ENCODE measurements at regions not wholly inside any gene's neighbourhood (a gene's known extent, or its start where the extent isn't known, plus 50 kb on each side); places are given as distances from the start of the nearest gene placed in this dataset.

DNA sequence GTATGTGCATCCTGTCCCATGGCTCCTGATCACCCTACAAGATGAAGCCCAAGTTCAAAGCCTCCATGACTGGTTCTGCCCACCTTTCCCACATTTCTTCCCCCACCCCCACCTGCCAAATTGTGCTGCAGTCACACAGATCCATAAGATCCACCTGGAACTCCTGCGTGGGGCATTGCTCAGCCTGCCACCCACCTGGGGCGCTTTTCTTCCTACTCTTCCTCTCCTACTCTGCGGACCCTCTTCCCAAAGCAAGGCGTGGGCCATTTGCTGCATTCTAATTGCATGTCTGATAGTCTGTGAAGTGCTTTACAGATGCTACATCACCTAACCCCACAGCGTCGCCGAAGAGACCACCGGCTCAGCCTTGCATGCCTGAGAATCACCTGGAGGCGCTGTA, 402.4 kb upstream of the ID2 start:
- H3K4me3 ChIP-seq (replicated peaks in 1 of 2; ENCODE audit: low read depth in 2 of 2, low read length in 2 of 2) = no peak overlapping the region
- no peak for DNase-seq (ENCODE audit: low read depth in 2 of 2)
- TF ChIP-seq, protein P1, sequence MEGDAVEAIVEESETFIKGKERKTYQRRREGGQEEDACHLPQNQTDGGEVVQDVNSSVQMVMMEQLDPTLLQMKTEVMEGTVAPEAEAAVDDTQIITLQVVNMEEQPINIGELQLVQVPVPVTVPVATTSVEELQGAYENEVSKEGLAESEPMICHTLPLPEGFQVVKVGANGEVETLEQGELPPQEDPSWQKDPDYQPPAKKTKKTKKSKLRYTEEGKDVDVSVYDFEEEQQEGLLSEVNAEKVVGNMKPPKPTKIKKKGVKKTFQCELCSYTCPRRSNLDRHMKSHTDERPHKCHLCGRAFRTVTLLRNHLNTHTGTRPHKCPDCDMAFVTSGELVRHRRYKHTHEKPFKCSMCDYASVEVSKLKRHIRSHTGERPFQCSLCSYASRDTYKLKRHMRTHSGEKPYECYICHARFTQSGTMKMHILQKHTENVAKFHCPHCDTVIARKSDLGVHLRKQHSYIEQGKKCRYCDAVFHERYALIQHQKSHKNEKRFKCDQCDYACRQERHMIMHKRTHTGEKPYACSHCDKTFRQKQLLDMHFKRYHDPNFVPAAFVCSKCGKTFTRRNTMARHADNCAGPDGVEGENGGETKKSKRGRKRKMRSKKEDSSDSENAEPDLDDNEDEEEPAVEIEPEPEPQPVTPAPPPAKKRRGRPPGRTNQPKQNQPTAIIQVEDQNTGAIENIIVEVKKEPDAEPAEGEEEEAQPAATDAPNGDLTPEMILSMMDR (IDR thresholded peaks at IDR 0.05; ENCODE audit: low read depth, low read length) = no peak

DNA sequence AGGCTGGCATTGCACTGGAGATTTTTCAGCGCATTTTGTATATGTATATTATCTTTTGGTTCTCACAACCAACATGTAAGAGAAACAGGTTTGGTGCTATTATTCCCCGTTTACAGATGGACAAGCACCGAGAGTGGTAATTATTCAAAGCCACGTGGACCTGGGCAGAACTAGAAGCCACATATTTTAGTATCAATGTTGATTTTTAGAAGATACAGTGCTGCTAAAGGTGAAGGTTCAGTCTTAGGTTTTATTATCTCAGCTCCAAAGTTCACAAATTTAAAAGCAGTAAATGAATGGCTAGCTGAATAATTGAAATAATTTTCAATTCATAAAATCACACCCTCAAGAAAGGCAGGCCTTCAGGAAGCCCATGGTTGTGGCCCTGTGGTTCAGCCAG, 400.6 kb upstream of the ID2 start:
- DNase-seq (ENCODE audit: low read depth in 2 of 2) = no peak
- TF ChIP-seq, protein P1 (IDR thresholded peaks at IDR 0.05; ENCODE audit: low read depth, low read length) = no peak
- no peak overlapping the region for H3K4me3 ChIP-seq (replicated peaks in 1 of 2; ENCODE audit: low read depth in 2 of 2, low read length in 2 of 2)

DNA sequence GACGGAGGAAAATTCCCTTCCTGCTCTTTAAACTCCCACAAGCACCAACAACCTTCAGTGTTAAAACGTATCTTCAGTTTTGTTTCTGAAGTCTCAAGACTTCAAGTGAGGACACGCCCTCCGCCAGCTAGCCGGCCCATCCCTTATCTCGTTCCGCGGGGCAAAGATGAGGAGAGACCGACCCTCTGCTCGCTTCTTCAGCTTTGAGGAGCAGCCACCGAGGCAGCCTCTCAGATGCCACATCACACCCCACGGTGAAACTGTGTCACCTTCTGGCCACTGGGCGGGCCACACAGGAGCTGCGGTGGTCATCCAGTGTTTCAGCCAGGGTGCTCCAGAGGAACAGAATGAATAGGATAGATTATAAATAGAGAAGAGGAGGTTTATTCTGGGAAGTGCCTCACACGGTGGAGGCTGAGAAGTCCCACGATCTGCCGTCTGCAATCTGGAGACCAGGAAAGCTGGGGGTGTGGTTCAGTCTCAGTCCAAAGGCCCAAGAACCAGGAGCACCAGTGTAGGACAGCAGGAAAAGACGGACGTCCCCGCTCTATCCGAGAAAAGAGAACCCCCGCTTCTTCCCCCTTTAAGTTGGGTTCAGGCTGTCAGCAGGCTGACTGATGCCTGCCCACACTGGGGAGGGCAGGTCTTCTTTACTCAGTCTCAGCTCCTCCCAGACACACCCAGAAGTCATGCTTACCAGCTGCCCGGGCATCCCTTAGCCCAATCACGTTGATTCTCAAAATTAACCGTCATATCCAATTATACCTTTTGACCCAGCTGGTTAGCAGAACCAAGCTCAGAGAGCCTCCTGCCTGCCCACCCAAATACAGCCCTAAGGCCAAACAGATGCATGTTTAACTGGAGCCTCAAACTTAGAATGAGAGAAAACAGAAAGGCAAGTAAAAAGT, 399.7 kb upstream of the ID2 start:
- H3K4me3 ChIP-seq (replicated peaks in 1 of 2; ENCODE audit: low read depth in 2 of 2, low read length in 2 of 2) = no peak overlapping the region
- TF ChIP-seq, protein P1 (IDR thresholded peaks at IDR 0.05; ENCODE audit: low read depth, low read length) = no peak
- no peak for DNase-seq (ENCODE audit: low read depth in 2 of 2)

DNA sequence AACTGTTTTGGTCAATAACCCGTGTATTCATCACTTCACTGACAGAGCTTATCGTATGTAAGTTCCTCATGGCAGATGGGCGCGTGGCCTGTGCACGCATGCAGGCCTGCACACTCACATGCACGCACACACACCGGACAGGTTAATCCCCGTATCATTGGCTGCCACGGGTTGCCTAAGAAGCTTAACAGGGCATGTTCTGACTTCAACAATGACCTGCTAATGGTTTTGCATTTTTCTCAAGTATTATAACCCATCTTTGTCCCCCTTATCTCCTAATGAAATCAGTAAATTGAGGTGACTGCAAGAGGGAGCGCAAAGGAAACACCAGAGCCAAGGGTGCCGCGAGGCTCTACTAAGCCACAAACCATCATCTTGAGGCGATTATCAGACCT, 399.0 kb upstream of the ID2 start:
- TF ChIP-seq, protein P1 (IDR thresholded peaks at IDR 0.05; ENCODE audit: low read depth, low read length) = no peak
- no peak overlapping the region for H3K4me3 ChIP-seq (replicated peaks in 1 of 2; ENCODE audit: low read depth in 2 of 2, low read length in 2 of 2)
- DNase-seq (ENCODE audit: low read depth in 2 of 2) = no peak

DNA sequence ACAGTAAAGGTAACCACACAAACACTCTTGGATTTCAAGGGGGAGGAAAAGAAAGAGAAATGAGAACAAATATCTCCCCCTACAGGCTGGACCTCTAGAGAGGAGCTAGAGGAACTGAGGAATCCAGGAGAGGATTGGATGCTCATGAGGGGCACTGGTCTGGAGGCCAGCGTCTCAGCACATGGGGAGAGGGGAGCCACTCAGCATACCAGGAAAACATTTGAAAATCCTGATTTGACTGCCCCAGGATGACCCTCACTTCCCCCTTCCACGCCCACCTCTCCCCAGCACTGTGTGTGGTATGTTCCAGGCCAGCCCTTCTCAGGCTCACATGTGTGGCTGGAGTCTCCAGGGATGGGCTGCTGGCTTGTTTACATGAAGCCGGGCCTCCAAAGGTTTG, 396.8 kb upstream of the ID2 start:
- peak; percentile 10 to 19 for DNase-seq (ENCODE audit: low read depth in 2 of 2)
- TF ChIP-seq, protein P1 (IDR thresholded peaks at IDR 0.05; ENCODE audit: low read depth, low read length) = no peak
- no peak overlapping the region for H3K4me3 ChIP-seq (replicated peaks in 1 of 2; ENCODE audit: low read depth in 2 of 2, low read length in 2 of 2)

DNA sequence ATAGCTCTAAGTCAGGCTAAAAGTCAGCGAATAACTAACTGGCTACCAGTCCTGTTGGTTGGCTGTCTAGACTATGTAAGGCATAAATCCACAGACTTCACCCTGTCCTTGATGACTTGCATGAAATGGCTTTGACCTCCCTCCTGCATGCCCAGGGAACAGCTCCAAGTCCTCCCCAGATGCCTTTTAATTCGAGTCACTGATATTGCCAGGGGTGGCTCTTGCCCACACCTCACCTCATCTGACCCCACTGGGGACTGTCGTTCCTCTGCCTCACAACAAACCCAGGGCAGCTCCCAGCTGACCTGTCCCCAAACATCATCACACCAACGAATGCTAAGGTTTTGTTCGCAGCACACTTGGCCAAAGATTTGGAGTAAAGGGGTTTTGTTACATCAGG, 396.0 kb upstream of the ID2 start:
- DNase-seq (ENCODE audit: low read depth in 2 of 2) = no peak
- H3K4me3 ChIP-seq (replicated peaks in 1 of 2; ENCODE audit: low read depth in 2 of 2, low read length in 2 of 2) = no peak overlapping the region
- TF ChIP-seq, protein P1 (IDR thresholded peaks at IDR 0.05; ENCODE audit: low read depth, low read length) = no peak
